NCI-H460 (cell line): ENCODE measurements at regions not wholly inside any gene's neighbourhood (a gene's known extent, or its start where the extent isn't known, plus 50 kb on each side); places are given as distances from the start of the nearest gene placed in this dataset.
"Not testable (repeated sequence)": the region's sequence is repeated elsewhere in the genome, so short reads cannot be mapped to it uniquely, and the experiment has no call there.

Source experiments
- DNase-seq: peaks from one replicate; pipeline ENCODE4 v3.0.0-alpha.2; 2016; ENCODE audit warnings: low read depth; ENCODE audit errors: extremely low read depth

DNA sequence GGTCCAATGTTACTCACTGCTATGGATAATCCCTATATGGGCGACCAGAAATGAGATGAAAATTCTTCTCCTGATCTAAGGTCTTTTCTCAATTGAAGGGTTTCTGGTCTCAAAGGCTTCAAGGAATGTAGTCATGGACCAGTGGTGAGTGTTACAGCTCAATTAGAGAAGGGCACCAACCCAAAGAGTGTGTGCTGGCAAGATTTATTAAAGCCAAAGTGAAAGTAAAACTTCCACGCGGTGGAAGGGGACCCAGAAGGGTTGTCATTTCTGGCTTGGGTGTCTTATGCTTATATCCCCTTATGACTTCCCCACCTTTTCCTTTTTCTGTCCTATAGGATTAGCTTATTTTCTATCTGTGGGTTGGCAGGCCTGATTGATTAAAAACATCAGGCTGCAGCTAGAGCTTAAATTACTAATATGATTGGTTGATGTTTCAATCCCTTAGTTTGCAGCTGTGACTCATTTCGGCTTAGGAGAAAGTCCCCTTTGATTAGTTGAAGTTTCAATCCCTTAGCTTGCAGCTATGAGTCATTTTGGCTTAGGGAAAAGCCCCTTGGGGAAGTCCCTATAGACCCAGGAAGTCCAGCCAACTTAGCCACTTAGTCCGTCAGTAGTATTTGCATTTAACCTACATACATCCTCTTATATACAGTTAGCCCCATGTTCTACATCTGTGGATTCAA is 179.5 kb upstream of the NLGN4Y start:
- DNase-seq: no peak

DNA sequence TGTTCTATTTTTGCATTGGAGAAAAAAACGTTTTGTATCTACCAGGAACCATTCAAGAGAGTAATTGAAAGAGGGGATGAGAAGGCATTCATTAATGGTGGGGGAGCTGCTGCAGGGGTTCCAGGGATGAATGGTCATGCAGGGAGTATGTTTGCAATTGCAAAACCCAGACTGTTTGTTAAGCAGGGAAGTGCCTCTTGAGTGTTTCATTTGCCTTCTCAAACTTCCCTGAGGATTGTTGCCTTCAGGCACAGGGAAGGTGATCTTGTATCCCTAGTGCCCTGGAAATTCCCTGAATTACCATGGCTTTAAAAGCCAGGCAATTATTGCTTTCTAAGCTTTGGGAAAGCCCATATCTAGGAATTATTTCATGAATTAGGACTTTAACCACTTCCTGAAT is 172.7 kb upstream of the NLGN4Y start:
- no peak for DNase-seq

DNA sequence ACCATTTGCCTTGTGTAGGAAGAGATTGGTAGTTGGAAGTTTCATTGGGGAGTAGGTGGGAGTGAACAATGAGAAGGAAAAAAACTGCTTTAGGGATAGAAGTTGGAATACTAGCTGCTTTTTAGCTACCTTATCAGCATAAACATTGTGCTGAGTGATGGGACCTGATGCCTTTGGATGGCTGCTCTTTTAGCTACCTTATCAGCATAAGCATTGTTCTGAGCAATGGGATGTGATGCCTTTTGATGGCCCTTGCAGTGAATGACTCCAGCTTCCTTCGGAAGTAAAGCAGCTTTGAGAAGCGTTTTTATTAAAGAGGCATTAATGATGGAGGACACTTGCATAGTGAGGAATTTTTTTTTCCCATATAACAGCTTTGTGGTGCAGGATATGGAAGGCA is 168.2 kb upstream of the NLGN4Y start:
- DNase-seq: no peak

DNA sequence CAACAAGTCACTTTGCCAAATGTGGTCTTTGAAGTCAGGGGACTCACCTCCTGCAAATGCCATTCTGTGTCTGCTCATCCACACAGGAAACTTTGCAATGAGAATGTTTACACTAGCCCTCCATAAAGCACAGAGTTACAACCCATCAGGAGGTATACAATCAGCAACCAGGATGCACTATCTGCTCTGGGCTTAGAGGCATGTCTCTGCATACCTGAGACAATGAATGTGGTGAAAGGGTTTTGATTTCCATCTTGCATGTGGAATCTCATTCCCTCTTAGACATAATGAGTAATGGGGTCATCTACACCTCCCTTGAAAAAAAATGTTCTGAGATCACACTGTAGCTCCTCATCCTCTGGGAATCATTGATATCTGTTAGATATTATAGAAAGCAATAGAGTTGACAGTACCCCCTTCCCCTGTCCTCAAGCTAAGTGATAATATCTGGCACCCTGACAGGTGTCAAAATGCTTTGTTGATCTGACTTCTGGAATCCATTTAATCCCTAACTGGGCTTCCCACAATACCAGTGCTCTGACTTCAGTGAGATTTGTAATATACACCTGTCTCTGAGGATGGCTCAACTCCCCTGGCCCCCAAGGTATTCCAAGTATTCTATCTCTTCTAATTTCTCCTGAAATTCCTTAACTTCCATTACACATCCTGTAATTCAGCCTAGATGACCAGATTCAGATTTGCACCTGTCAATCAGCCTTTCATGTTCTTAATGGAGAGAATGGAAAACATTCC is 163.4 kb upstream of the NLGN4Y start:
- DNase-seq: no peak

DNA sequence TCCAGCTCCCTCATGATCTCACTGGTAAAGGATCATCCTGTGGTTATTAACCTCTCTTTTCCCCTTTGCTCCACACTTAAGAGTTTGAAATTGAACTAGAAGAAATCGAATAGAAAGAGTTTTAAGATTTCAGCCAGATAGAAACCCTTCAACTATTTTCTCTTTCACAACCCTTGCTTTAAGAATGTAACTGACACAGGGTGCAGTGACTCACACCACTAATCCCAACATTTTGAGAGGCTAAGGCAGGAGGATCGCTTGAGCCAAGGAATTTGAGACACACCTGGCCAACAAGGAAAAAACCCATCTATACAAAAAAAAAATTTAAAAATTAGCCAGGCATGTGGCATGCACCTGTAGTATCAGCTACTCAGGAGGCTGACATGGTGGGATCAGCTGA is 150.7 kb upstream of the NLGN4Y start:
- no peak for DNase-seq

DNA sequence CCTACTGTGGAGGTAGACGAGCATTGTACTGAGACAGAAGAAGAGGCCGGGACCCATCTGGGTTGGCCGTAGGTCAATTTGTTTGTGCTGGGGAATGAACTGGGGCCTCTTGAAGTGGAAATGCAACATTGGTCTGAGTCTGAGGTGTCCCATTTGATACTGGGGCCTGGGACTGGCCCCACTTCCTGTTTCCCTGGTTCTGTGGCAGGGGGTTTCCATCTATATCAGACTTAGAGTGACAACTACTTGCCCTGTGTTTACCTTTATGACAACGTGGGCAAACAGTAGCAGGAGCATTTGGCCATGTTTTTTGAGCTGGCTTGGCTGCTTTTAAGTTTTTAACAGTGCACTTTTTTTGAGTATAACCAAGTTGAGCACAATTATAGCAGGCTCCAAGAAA is 146.1 kb upstream of the NLGN4Y start:
- no peak for DNase-seq

DNA sequence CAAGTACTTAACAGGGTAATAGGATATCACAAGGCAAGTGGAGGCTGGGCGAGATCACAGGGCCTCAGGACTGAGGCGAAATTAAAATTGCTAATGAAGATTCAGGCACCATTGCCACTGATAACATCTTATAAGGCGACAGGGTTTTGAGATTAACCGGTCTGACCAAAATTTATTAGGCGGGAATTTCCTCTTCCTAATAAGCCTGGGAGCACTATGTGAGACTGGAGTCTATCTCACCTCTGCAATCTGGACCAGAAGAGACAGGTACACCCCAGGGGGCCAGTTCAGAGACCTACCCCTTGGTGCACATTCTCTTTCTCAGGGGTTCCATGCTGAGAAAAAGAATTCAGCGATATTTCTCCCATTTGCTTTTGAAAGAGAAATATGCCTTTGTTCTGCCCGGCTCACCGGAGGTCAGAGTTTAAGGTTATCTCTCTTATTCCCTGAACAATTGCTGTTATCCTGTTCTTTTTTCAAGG is 113.7 kb upstream of the NLGN4Y start:
- DNase-seq: not testable (repeated sequence)

DNA sequence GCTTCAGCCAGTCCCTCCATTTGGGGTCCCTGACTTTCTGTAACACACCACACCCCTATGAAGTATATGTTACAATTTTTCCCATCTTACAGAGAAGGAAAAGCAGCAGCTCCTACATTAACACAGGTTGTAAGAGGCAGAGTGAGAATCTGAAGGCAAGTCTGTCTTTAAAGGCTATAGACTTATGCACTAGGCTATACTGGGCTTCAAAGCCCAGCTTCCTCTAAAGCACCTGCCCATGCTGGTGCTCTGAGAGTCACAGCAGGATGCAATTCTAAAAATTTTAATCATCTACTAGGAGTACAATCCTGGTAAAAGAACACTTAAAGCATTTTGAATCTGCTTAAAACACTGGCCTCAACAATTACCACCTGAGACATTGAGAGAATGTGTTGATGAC is 113.0 kb upstream of the NLGN4Y start:
- no peak for DNase-seq

DNA sequence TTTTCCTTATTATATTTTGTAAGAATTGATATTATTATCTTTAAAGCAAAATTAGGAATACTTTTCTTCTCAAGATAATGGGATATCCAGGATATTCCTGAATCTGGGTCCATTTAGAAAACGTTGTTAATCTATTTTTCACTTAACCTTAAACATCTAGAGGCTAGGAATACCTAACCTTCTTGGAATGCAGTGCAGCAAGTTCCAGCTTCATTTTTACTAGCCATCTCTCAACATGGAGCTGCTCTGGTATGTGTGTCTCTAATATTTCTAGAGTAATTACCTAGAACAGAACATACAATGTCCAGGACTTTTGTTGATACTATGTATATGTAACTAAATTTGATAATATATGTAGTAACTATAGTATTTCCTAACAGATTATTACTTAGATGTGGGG is 87.8 kb upstream of the NLGN4Y start:
- DNase-seq: no peak

DNA sequence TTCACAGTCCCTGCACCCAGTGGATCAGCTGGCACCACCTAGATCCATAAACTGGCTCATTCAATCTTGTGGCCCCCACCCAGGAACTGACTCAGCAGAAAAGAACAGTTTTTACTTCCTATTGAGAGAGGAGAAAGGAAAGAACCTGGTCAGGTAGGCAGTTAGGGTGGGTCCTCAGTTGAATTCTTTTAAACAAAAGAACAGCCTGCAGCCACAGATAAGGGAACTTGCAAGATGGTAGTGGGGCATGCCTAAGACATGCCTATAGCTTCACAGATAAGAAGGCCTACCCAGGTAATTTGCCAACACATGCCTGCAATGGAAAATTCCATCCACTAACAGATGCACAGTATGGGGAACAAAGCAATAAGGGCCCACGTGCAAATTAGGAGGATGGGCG is 86.7 kb upstream of the NLGN4Y start:
- no peak for DNase-seq

DNA sequence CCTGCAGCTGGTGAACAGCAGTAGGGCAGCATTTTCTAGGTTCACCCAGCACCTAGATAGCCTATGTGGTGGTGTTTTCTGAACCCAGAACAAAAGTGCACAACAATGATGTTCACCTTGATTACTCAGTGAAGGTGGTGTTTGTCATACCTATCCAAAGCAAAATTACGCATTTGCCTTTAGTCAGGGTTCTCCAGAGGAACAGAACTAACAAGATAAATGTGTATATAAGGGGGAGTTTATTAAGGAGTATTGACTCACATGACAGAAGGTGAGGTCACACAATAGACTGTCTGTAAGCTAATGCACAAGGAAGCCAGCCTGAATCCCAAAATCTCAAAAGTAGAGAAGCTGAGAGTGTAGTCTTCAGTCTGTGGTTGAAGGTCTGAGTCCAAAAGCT is 85.9 kb upstream of the NLGN4Y start:
- DNase-seq: no peak

DNA sequence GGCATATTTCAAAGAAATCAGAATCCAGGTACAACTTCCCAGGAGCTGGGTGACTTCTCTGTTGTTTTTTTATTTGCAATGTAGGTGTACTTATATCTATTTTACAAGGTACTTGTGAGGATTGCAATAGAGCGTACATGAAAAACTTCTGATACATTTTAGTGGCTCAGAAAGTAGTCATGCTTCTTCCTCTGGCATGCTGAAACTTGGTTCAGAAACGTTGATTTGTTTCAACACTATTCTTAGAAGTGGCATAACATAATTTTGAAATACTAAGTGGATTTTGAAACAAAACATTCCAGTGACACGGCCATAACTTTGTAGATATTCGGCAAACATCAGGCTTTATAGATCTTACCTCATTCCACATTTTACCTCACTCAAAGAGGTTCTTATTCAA is 79.8 kb upstream of the NLGN4Y start:
- DNase-seq: no peak

DNA sequence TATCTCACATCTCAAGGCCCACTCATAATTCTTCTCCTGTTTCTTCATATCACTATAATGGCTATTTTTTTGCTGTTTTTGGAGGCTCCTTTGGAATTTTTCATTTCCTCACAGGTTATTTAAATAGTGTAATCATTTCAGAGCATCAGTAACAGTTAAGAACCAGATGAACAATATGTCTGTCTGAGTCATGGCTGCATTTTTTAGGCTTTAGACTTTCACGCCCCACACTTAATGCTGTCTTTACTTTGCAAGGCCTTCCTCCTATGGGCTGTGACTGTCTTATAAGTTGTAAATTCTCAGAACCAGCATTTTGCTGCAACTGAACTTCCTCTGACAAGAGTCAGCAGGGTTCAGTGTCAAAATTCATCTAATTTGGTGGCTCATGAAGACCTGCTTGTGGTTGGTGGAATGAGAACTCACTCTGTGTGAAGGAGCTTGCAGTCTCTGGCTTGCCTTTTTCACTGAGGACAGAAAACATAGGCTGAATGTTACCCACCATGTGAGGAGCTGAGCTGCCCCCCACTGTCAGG is 56.1 kb upstream of the NLGN4Y start:
- DNase-seq: no peak

DNA sequence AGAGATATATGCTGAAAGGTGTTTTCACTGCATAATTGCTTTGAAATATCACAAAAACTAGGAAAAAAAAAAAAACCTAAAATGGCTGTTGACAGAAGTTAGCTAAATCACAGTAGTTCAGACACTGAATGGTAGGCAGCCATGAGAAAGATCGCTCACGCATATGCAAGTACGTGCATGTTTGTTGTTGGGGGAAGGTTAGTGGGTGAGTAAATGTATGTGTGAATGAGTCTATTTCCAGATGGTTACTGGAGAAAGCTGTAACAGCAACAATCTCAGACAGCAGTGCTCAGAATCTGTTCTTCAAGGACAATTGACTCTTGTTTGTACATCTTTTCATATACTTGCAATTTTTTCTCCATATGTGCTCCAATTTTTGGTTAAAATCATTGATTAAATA is 51.9 kb upstream of the NLGN4Y start:
- no peak for DNase-seq

DNA sequence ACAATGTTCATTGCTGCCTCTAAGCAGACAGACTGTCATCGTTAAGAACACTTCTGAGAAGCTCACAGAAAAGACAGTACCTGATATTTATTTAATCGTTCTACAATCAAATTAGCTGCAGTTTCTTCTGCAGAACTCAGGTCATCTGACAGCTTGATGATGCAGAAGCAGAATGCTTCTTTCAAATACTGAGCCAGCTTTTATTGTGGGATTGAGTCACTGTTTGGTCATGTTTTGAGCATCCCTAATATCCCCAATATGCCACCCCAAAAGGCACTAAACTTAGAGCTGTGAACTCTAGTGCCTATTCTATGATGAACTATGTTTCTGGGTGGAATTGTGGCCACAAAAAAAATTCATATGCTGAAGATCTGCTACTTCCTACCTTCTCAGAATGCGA is 51.0 kb upstream of the NLGN4Y start:
- no peak for DNase-seq
